H1 (cell line): ENCODE measurements at regions not wholly inside any gene's neighbourhood (a gene's known extent, or its start where the extent isn't known, plus 50 kb on each side); places are given as distances from the start of the nearest gene placed in this dataset.

Experiments
- CEBPB ChIP-seq: IDR thresholded peaks from 2 replicates; pipeline ENCODE4 v1.6.1; 2012; ENCODE audit warnings: low read depth, low read length
- GABPA ChIP-seq: IDR thresholded peaks from 2 replicates; pipeline ENCODE4 v1.6.1; 2011; ENCODE audit warnings: mild to moderate bottlenecking, low read length, moderate library complexity, borderline replicate concordance; ENCODE audit not compliant: insufficient read depth
- POLR2A ChIP-seq, 2 experiments: IDR thresholded peaks; 1 replicate in 1 of 2; 2 replicates in 1 of 2; pipeline ENCODE4 v1.6.1; 2011; ENCODE audit warnings: low read depth in 2 of 2, low read length in 2 of 2, mild to moderate bottlenecking in 2 of 2; ENCODE audit errors: control extremely low read depth in 1 of 2
- RAD21 ChIP-seq, 2 experiments: IDR thresholded peaks in 1 of 2; conservative IDR thresholded peaks in 1 of 2; 2 replicates each; pipeline ENCODE4 v1.6.1; 2011; ENCODE audit warnings: low read depth in 2 of 2, low read length in 2 of 2, improper control_type of control experiment in 1 of 2, inconsistent platforms in 1 of 2, mild to moderate bottlenecking in 1 of 2, moderate library complexity in 1 of 2
- TEAD4 ChIP-seq: IDR thresholded peaks from 2 replicates; pipeline ENCODE4 v1.6.1; 2012; ENCODE audit warnings: low read depth, low read length, inconsistent platforms, mixed read lengths
- TF ChIP-seq, protein P1 (sequence below): IDR thresholded peaks from 2 replicates; pipeline ENCODE4 v1.6.1; 2012; ENCODE audit warnings: low read length, inconsistent platforms
- TF ChIP-seq, protein P2 (sequence below), 3 experiments: IDR thresholded peaks; 1 replicate in 2 of 3; 2 replicates in 1 of 3; pipeline versions ENCODE4 v1.5.1 to v1.6.1; 2011; ENCODE audit warnings: low read length in 3 of 3, mild to moderate bottlenecking in 3 of 3, inconsistent platforms in 2 of 3, low read depth in 1 of 3, moderate library complexity in 1 of 3; ENCODE audit not compliant: insufficient read depth in 1 of 3; ENCODE audit errors: control extremely low read depth in 1 of 3
- TF ChIP-seq, protein P3 (sequence below): IDR thresholded peaks from 2 replicates; pipeline ENCODE4 v1.6.1; 2012; ENCODE audit warnings: inconsistent platforms
- TF ChIP-seq, protein P4 (sequence below): IDR thresholded peaks from 2 replicates; pipeline ENCODE4 v1.6.1; 2012; ENCODE audit warnings: inconsistent platforms
- TF ChIP-seq, protein P5 (sequence below): IDR thresholded peaks from 2 replicates; pipeline ENCODE4 v1.6.1; 2011; ENCODE audit warnings: low read depth, mild to moderate bottlenecking, low read length; ENCODE audit not compliant: insufficient read depth

DNA sequence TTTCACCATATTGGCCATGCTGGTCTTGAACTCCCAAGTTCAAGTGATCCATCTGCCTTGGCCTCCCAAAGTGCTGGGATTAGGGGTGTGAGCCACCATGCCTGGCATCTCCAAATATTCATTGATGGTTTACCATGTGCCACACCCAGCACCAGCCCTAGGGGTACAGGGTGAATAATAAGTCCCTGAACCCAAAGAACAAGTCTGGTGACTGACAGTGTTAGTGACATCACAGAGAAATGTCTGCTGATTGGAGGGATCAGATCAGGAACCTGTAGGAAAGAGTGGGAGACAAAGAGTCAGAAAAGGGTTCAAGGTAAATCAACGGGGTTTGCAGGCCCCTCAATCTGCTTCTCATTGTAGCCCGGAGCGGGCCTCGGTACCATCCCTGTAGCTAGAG is 118.4 kb upstream of the NABP1 start:
- TF ChIP-seq, protein P1, sequence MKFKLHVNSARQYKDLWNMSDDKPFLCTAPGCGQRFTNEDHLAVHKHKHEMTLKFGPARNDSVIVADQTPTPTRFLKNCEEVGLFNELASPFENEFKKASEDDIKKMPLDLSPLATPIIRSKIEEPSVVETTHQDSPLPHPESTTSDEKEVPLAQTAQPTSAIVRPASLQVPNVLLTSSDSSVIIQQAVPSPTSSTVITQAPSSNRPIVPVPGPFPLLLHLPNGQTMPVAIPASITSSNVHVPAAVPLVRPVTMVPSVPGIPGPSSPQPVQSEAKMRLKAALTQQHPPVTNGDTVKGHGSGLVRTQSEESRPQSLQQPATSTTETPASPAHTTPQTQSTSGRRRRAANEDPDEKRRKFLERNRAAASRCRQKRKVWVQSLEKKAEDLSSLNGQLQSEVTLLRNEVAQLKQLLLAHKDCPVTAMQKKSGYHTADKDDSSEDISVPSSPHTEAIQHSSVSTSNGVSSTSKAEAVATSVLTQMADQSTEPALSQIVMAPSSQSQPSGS: no peak
- no peak for TF ChIP-seq TEAD4
- TF ChIP-seq, protein P2, sequence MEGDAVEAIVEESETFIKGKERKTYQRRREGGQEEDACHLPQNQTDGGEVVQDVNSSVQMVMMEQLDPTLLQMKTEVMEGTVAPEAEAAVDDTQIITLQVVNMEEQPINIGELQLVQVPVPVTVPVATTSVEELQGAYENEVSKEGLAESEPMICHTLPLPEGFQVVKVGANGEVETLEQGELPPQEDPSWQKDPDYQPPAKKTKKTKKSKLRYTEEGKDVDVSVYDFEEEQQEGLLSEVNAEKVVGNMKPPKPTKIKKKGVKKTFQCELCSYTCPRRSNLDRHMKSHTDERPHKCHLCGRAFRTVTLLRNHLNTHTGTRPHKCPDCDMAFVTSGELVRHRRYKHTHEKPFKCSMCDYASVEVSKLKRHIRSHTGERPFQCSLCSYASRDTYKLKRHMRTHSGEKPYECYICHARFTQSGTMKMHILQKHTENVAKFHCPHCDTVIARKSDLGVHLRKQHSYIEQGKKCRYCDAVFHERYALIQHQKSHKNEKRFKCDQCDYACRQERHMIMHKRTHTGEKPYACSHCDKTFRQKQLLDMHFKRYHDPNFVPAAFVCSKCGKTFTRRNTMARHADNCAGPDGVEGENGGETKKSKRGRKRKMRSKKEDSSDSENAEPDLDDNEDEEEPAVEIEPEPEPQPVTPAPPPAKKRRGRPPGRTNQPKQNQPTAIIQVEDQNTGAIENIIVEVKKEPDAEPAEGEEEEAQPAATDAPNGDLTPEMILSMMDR (IDR thresholded peaks at IDR 0.05; ENCODE audit: control extremely low read depth in 1 of 3, insufficient read depth in 1 of 3, low read depth in 1 of 3, low read length in 3 of 3): no peak
- no peak for TF ChIP-seq POLR2A (IDR thresholded peaks at IDR 0.05; ENCODE audit: control extremely low read depth in 1 of 2, low read depth in 2 of 2, low read length in 2 of 2)
- TF ChIP-seq, protein P3, sequence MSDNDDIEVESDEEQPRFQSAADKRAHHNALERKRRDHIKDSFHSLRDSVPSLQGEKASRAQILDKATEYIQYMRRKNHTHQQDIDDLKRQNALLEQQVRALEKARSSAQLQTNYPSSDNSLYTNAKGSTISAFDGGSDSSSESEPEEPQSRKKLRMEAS: no peak
- TF ChIP-seq GABPA: no peak
- no peak for TF ChIP-seq CEBPB
- TF ChIP-seq, protein P4, sequence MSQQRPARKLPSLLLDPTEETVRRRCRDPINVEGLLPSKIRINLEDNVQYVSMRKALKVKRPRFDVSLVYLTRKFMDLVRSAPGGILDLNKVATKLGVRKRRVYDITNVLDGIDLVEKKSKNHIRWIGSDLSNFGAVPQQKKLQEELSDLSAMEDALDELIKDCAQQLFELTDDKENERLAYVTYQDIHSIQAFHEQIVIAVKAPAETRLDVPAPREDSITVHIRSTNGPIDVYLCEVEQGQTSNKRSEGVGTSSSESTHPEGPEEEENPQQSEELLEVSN: no peak
- TF ChIP-seq, protein P5, sequence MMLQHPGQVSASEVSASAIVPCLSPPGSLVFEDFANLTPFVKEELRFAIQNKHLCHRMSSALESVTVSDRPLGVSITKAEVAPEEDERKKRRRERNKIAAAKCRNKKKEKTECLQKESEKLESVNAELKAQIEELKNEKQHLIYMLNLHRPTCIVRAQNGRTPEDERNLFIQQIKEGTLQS: no peak
- TF ChIP-seq RAD21 (IDR thresholded peaks at IDR 0.05 in 1 of 2, conservative IDR thresholded peaks at IDR 0.05 in 1 of 2; ENCODE audit: low read depth in 2 of 2, low read length in 2 of 2): no peak
